Stimulated activated CD4-positive, alpha-beta T cell treated with anti-CD3 and anti-CD28 coated beads, TNF-alpha, amount 100 ng/mL, for 1 hour (primary cell): ENCODE measurements at regions not wholly inside any gene's neighbourhood (a gene's known extent, or its start where the extent isn't known, plus 50 kb on each side); places are given as distances from the start of the nearest gene placed in this dataset.

ENCODE experiments used
- DNase-seq, 3 donors: peaks; one replicate each; pipeline ENCODE4 v3.0.0-alpha.2; 2020; ENCODE audit warnings: low read depth in 3 of 3, low spot score in 1 of 3

- DNase-seq = no peak
Measured at GRCh38 chr17:73883175-73883574, 238.9 kb upstream of the SDK2 start.

GRCh38 chr17:73887739-73888138, 243.5 kb upstream of the SDK2 start:
- DNase-seq = no peak

- DNase-seq = no peak
Measured at GRCh38 chr17:73888862-73889261, 244.6 kb upstream of the SDK2 start.

- no peak for DNase-seq
Measured at GRCh38 chr17:73889439-73889838, 245.2 kb upstream of the SDK2 start.

GRCh38 chr17:73890831-73891405, 246.7 kb upstream of the SDK2 start:
- no peak for DNase-seq

- no peak for DNase-seq
Measured at GRCh38 chr17:73895157-73895556, 250.9 kb upstream of the SDK2 start.

GRCh38 chr17:73896966-73897365, 252.7 kb upstream of the SDK2 start:
- DNase-seq = no peak

- no peak for DNase-seq
Measured at GRCh38 chr17:73899839-73900238, 255.6 kb upstream of the SDK2 start.

GRCh38 chr17:73900516-73900915, 256.3 kb upstream of the SDK2 start:
- no peak for DNase-seq

GRCh38 chr17:73901249-73901648, 257.0 kb upstream of the SDK2 start:
- no peak for DNase-seq

GRCh38 chr17:73901661-73902415, 257.6 kb upstream of the SDK2 start:
- no peak for DNase-seq

- no peak for DNase-seq
Measured at GRCh38 chr17:73902416-73903181, 258.4 kb upstream of the SDK2 start.

- no peak for DNase-seq
Measured at GRCh38 chr17:73906896-73907870, 262.9 kb upstream of the SDK2 start.

GRCh38 chr17:73909186-73909585, 264.9 kb upstream of the SDK2 start:
- no peak for DNase-seq

- no peak for DNase-seq
Measured at GRCh38 chr17:73910206-73910605, 266.0 kb upstream of the SDK2 start.

GRCh38 chr17:73910821-73911515, 266.7 kb upstream of the SDK2 start:
- DNase-seq = no peak

GRCh38 chr17:73911726-73912372, 267.6 kb upstream of the SDK2 start:
- DNase-seq = no peak

GRCh38 chr17:73912373-73912746, 268.1 kb upstream of the SDK2 start:
- no peak for DNase-seq

GRCh38 chr17:73914536-73915274, 270.5 kb upstream of the SDK2 start:
- DNase-seq = no peak
